Right hindlimb (tissue), 1 donor: ENCODE measurements at regions not wholly inside any gene's neighbourhood (a gene's known extent, or its start where the extent isn't known, plus 50 kb on each side); places are given as distances from the start of the nearest gene placed in this dataset.
"Not testable (repeated sequence)": the region's sequence is repeated elsewhere in the genome, so short reads cannot be mapped to it uniquely, and the experiment has no call there.

Source experiments
- DNase-seq: peaks from one replicate; pipeline ENCODE4 v3.0.0-alpha.2; 2018

DNA sequence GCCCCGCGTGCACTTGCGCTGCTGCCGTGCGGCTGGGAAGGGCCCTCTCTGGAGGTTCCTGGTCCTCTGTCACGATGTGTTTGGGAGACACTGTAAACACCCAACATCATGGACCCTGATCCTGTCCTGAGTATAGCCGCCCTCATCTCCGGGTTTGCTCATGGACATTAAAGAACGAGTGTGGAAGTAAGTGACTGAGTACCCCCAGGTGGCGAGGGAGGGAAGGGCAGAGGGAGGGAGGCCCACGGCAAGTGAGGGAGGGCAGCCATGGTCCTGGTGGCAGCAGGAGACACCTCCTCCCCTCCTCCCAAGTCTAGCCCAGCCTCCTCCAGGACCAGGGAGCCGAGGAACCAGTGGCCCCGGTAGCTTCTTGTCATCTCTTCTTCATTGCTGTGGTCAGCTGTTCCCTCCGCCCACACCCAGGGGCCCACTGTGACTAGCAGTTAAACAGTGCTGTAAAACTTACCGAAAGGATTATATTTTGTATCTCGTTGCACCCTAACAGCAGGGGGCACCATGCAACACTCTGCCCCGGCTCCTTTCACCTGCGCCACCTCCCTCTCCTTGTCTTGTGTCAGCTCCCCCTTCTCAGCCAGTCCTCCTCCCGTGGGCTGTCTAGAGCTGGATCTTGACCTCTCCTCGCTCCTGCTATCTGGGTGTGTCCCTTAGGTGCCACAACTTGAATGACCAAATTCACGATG lies 566.5 kb upstream of the B3GAT1 start:
- no peak for DNase-seq

DNA sequence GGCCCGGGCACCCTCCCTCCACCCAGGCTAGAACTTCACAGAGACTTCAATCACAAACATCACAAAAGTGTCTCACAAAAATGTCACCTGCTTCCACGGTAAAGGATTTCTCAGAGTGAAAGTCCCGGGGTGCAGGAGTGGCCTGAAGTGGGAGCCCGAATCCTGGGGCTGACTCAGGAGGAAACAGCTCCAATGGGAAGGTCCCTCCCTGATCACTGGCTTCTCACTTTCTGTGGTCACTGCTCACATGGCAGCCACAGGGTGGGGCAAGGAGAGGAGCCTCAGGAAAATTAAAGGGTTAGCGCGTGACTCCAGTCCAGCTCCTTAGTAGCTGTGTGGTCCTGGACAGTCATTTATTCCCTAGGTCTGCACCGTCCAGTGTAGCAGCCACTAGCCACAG lies 564.5 kb upstream of the B3GAT1 start:
- no peak for DNase-seq

DNA sequence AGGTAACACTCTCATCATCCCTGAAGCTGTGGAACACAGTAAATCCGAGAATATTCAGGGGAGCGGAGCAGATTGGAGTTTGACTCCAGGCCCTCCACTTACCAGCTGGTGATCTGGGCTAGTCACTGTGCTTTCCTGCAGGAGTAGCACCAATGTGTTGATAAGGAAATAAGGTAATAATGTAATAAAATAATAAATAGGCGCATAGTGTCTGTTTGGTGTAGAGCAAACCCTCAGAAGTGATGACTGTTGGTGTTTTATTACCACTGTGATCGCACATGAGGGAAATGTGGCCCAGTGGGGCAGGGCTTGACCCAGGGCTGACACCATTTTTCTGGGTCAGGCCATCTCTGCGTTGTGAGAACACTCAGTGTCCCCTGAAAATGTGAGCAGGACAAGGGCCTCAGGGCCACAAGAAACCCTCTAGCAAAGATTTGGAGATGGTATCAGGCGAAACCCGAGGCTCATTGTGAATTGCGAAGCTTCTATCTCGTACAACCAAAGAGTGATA lies 563.9 kb upstream of the B3GAT1 start:
- DNase-seq, result no peak

DNA sequence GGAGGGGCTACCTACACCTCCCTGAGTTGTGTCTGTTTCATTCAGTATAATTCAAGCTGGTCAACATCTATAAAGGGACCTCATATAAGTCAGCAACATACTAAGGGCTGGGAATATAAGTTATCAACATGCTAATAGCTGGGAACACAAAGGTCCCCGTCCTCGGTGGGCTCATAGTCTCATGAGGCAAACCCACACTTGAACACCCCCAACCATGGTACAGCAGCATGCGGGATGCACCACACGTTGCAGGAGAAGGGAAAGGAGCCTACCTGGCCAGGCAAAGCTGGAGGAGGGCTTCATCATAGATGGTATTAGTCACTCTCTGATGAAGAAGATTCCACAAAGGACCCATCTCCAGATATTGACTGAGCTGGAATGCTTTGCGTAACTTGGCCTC lies 561.8 kb upstream of the B3GAT1 start:
- no peak for DNase-seq

DNA sequence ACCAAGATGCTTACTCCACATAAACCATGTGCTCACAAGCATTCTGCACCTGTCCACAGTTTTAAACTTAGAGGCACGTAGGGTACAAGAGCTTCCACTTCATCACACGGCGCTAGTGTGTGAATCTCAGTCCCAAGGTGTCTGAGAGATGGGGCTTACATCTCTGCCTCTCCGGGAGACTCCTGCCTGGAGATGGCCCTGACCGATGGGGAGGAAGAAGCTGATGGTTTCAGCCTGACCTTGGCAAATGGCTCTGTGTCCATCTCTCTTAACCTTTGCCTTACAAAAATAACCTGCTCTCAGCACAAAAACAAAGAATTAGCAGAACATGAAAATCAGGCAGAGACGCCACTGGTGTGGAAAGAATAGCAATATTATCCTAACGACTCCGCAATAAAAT lies 559.3 kb upstream of the B3GAT1 start:
- DNase-seq, result no peak

DNA sequence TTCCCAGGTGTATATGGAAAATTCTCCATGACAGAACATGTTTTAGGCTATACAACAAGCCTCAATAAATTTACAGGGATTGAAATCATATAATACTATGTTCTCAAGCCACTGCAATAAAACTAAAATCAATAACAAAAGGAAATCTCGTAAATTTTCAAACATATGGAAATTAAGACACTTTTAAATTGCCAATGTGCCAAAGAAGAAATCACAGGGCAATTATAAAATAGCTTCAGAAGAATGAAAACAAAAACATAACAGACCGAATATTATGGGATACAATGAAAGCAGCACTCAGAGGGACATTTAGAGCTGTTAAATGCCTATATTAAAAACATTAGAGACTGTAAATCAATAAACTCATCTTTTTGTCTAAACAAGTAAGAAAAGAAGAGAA lies 555.7 kb upstream of the B3GAT1 start:
- no peak for DNase-seq

DNA sequence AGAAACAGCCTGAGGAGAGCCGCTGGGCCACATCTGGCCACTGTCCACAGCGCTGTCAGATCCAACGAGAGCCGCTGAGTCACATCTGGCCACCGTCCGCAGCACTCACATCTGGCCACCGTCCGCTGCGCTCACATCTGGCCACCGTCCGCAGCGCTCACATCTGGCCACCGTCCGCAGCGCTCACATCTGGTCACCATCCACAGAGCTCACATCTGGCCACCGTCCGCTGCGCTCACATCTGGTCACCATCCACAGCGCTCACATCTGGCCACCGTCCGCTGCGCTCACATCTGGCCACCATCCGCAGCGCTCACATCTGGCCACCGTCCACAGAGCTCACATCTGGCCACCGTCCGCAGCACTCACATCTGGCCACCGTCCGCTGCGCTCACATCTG lies 549.3 kb upstream of the B3GAT1 start:
- not testable (repeated sequence) for DNase-seq

DNA sequence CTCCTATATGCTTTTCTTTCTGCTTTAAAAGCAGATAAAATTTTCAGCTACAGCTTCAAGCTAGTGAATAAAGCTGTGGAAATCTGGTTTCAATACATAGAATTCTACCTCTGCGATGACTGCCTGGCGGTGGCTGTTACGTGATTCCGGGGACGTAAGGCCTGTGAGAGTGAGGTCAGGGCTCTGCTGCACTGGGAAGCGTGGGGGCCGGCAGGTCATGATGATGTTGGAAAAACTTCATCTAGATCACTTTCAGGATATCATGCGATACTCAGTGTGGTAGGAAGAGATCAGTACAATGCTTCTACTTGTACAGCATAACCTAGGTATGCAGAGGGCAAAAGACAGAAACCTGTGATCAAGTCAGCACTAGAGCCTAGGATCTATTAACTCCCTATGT lies 546.8 kb upstream of the B3GAT1 start:
- DNase-seq, result no peak

DNA sequence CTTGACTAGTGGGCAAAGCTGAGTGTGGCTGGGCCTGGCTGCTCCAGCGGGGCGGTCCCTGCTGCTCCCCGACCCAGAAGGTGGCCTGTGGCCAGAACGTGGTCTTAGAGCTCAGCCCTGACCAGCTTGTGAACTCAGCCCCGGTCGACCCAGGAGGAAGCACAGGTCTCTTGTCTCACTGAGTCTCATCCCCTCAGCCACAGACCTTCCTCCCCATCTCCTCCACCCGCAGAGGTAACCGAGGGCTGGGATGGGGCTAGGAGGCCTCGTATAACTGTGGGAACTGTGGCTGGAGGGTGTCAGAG lies 546.2 kb upstream of the B3GAT1 start:
- DNase-seq, result no peak

DNA sequence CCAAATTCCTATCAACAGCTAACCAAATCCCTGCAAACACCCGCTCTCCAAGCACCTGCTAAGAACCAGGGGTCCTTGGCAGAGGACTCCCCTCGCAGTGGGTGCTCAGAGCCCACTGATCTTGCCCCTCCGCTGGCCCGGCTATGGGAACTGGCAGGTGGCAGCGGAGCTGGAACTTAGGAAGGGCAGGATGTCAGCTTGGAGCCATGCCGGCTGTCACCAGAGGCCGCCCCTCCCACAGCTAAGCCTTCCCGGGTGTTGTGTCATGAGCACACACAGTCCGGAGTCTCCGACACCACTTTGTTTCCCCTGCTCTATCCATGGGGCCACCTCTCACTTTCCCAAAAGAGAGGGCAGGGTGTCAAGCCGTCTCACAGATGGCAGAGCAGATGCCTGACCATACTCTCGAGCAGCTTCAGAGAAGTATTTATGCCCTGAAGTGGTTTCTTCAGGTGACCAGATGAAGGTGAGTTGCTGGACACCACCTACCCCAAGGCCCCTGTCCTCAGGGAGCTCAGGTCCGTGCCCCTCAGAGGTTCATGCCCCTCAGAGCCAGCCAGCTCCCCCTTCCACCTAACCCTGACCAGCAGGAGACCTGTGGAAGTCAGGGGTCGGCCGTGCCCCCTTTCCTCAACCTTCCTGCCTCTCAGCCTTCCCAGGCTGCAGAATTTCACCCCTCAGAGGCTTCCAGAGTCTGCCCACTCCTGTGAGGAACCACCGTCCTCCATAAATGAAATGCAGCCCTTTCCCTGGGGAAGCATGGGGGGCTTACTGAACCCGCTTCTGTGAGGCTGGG lies 545.7 kb upstream of the B3GAT1 start:
- no peak for DNase-seq

DNA sequence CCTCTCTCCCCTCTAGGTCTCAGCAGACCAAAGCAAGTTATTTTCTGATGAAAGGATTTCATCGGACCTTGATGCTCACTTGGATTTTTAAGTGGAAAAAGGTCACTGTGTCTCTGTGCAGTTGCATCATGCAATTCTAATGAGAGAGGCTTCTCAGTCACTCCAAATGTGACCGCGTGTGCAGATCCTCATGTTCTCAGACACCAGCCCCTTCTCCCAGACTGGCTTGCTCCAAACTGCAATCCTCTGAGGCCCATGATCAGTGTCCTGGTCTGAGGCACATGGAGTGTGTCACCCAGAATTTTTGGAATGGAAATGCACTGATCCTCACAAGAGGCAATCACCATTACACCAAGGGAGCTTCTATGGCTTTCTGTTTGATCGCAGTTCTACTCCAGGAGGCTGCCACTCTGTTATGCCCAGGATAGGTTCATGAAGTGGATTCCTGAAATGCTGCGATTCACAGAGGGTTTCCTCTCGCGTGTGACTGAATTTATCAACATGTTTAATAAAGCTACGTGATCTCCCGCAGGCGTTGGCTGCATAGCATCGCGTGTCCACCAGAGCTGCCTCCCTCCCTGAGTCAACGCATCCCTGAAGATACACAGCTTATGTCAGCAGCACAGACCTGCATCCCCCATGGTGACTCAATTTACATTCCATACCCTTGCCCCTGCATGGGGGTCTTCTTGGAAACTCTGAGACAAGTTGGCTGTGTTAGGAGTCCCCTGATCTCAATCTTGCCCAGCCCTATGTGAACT lies 544.6 kb upstream of the B3GAT1 start:
- DNase-seq, result no peak

DNA sequence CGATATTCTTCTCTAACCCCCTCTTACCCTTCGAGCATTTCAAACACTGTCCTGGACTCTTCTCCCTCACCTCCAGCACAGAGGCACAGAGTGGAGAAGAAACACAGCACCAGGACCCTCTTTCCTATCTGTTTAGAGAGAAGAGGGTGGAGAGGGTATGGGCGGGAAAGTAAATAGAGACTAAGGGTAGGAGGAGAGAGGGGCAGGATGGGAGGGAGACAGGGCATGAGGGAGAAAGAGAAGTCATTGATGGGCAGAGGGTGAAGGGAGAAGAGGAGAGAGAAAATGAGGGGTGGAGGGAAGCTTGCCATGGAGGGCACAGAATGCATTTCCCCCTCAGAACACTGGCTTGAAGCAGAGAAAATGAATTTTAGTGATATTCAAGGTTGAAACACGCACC lies 543.9 kb upstream of the B3GAT1 start:
- not testable (repeated sequence) for DNase-seq

DNA sequence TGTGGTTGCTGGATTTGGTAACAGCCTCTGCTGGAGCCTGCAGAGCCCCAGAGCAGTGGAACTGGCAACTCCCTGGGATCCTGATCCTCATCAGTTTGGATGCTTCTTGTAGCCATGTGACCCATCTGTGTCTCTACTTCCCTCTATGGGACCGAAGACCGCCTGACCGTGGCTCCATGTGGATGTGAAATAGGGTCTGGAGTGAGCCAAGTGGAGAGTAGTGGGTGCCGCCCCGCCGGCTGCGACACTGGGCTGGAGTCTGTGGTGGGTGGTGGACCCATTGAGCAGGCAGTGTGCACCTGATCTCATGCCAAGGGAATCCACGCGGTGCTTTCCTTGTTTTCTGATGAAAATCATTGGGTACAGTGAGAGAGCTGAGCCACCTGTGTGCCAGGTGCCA lies 543.2 kb upstream of the B3GAT1 start:
- DNase-seq, result no peak

DNA sequence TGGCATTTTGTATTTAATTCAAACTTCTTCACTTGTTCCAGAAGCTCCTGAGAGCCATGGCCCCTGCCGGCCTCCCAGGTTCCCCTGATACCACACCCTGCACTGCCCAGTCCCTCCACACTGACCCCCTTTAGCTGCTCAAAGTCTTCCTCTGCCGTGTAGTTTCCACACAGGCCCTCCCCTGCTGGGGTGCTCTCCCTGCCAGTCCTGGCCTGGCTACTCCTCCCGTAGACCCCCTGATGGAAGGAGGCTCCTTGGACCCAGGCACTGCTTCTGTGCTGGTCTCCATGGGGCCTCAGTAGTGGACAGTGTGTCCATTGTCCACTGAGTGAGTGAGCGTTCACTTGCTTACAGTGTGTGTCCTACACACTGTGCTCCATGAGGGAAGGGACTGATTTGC lies 542.4 kb upstream of the B3GAT1 start:
- not testable (repeated sequence) for DNase-seq

DNA sequence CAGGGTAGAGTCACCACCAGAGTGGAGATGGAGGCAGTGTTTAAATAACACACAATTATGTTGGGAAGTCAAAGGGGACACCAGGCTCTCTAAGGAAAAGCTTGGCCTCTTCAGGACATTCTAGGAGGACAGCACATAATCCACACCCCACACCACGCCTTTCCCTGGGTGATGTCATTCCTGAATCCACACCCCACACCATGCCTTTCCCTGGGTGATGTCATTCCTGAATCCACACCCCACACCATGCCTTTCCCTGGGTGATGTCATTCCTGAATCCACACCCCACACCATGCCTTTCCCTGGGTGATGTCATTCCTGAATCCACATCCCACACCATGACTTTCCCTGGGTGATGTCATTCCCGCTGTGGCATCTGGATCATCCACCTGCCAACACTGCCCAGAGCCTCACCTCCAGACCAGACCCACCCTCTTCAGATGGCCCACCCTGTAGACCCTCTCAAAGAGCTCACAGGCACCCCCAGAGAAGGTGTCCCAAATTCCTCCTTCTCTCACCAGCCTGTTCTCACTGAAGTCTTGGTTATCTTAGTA lies 541.5 kb upstream of the B3GAT1 start:
- not testable (repeated sequence) for DNase-seq

DNA sequence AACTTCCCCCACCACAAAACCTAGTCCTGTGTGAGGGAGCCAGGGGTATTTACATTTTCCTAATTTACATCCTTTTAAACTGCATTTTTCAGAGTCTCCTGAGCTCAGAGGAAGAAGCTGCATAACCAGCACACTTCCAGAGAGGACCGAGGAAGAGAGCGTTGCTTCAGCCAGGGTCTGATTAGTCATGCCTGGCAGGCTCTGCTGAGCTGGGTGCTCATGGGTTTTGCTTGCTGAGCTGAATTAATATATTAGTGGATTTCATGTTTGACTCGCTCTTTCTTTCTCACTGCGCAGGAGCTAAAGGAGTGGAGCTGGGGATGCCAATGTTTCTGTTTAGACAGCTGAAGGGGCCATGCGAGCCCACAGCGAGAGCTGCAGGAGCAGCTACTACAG lies 539.3 kb upstream of the B3GAT1 start:
- DNase-seq, result peak; percentile 79

DNA sequence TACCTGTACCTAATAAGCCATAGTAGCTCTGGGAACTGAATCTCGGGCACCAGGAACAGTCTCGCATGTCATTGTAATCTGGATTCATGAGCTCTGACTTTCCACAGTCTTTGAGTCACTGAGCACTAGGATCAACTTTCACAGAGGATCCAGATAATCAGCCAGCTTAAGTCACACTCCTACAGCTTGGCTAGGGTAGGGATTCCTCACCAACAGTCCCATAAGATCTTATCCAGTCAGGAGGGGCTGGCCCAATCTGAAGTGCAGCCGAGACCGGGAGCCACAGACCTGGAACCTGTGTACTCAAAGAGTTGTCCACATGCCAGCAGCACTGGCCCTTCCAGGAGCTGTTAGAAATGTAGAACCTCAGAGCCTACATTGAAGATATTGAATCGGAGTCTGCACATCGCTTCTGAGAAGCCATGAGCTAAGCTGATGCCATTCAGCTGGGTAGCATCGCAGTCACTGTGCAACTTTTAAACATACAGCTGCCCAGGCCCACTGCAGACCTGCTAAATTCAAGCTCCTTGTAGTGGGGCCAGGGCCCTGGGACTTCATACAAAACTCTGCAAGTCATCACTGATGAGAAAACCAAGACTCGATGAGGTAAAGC lies 538.8 kb upstream of the B3GAT1 start:
- DNase-seq, result no peak

DNA sequence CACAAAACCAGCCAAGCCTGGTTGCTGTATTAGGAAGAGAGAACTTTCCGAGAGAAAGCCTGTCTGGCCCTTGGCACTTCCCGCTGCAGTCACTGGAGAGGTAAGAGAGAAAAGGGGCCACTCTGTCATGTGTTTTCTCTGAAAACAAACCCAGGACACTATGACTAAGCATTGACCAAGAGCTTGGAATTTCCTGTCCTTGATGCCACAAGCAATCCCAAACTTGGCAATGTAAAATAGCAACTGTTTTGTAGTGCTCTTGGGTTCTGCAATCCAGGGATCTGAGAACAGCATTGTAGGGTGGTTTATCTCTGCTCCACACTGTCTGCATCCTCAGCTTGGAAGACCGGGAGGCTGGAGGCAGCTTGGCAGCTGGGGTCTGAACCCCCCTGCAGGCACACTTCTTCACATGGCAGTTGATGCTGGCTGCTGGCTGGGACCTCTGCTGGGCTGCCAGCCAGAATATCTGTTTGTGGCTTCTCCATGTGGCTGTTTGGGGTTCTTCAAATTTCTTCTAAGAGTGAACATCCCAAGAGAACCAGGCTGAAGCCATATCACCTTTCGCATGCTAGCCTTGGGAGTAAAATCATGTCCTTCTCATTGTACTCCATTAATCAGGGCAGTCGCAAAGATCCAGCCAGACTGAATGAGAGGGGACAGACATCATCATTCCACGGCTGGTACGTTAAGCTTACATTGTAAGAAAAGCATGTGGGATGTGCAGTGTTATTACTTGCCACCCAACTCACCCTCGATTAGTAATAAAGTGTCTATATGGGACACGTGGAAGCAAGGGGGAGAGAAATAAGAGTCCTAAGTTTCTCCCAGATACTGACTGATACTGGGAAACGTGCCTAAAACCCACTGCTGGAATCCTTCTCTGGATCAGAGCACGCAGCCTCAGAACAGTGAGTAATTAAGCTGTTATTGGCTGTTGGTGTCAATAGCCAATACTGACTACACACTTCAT lies 537.4 kb upstream of the B3GAT1 start:
- DNase-seq, result peak; percentile 39

DNA sequence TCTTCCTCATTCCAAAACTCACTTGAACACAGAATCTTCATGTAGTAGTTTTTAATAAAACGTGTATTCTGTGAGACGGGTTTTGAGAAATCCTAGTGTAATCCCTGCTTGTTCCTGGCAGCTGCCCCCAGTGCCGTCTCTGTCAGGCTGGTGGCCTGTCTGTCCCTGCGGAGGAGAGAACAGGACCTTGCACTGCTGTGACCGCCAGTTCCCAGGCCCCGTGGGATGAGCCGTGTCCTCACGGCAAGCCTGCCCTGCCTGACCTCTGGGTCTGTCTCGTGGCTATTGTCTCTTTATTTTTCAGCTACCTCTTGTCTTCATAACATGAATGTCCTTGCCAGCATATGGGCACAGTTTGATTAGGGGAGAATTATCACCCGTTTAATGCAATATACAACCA lies 535.5 kb upstream of the B3GAT1 start:
- no peak for DNase-seq

DNA sequence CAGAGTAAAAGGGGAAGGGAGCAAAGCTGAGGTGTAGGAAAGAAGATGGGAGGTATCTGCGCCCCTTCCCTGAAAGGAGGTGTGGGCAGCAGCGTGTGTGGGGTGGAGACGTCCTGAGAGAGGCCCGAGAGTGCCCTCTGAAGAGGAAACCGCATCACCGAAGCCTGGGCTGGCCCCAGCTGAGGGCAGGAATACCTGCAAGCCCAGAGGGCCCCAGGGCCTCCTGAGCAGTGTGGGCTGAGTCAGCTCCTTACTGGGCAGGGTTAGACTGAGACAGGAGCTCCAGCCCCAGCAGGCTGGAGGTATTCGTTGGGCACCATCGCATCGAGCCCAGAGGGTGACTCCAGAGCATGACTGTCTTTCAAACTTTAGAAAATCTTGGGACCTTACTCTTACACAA lies 534.0 kb upstream of the B3GAT1 start:
- no peak for DNase-seq

DNA sequence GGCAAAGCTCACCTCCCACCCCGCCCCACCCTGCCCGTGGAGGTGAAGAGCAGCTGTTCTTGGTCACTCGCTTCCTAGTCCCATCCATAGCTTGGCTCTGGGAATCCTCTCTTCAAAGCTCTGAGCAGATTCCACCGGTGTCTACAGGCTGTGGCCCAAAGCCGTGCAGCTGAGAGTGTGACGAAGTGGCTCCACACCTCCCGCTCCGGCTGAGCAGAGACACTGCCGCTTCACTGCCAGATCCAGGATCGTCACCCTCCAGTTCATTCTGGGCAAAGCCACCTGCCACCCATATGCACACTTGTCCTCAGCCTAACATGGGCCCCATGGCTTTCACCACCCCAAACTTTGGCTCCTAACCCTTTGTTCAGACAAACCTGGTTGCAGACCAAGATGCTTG lies 532.9 kb upstream of the B3GAT1 start:
- no peak for DNase-seq

DNA sequence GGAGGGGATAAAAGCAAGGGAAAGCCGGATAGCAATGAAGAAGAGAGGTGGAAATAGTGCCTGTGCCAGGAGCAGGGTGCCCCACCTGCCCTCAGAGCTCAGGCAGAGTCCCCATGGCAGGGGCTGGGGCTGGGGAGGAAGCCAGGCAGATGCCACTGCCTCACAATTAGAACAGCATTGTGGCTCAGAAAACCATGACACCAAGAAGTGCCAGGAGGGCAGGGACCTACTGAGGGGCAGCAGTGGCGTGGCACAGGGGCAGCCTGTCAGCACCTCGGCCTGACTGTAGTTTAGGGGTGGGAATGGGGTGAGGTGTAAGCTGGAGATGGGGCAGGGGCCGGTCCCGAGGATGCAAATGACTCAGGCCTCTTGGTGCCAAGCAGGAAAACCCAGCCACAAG lies 532.1 kb upstream of the B3GAT1 start:
- DNase-seq, result no peak
